ENCODE measurements at regions not wholly inside any gene's neighbourhood (a gene's known extent, or its start where the extent isn't known, plus 50 kb on each side); places are given as distances from the start of the nearest gene placed in this dataset.

DNA sequence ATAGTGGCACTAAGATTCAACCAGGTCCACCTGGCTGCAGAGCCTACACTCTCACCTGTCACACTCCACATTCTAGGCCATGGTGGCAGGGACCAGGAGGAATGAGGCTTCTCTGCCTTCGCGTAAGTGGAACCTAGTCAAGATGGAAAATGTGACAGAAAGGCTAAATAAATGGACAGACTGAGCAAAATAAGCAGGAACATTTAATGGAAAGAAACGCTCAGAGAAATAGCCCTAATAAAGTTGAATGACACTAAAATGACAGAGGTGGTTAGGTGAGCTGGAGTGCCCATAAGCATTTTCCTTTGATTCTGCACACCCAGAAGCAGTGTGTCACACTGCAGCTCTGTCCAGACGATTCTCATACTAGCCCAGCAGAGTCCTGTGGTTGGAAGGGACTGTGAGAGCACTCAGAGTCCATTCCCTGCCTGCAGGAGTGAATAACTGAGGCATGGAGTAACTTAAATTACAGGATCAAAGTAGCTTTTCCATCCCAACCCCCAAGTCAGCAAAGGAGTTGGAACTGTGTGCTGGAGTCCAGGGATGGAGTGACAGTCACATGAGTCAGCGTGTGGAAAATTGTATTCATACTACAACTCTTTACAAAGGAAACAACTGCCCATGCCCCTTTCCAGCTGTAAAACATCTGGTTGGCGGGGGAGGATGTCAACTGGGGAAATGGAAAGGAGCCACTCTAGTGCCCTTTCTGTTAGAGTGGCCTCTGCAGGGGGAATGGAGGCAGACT lies 105.4 kb upstream of the LGALSL start:
- POLR2A ChIA-PET (ENCODE audit: partially characterized antibody): no interaction called here
- DNase-seq: no peak

DNA sequence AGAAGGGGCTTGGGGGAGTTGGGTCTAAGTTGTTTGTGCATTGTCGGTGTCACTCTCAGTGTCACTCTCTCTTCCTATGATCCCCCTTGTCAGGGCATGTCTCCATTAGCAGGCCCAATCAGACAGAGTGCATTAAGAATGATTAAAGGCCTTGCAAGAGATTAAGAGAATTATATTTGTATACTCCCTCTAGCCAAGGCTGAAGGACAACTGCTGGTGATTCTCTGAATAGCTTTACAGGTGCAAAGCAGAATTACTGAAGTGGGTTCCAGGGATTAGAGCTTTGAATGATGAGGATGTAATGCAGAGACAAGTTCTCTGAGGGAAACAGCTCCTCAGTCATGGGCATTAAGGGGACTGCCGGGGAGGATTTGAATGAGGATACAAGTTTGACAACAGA lies 104.8 kb upstream of the LGALSL start:
- Mint-ChIP-seq H3K27me3 (peaks cover 5 to 8% of the 10 kb centered on the region in 2 donors), H3K4me1 (no peaks in the 10 kb centered on the region), H3K4me3 (no peak overlapping the region), H3K9me3 (peaks cover 0 to 15% (median 0%) of the 10 kb centered on the region in 8 donors), H3K27ac (no peak overlapping the region), H3K36me3 (no peaks in the 10 kb centered on the region)
- Histone ChIP-seq H3K9me3 (ENCODE audit: control insufficient read depth in 1 of 2, low read length in 2 of 2) (no peaks in the 10 kb centered on the region), H3K4me1 (ENCODE audit: insufficient read depth, low read length) (no peaks in the 10 kb centered on the region), H3K27me3 (ENCODE audit: insufficient read depth, low read length) (no peaks in the 10 kb centered on the region), H3K36me3 (ENCODE audit: insufficient read depth, low read length) (no peaks in the 10 kb centered on the region), H3K27ac (ENCODE audit: low read depth, low read length) (no peak overlapping the region), H3K4me3 (ENCODE audit: low read length in 2 of 2) (no peak overlapping the region)
- no peak for DNase-seq
- CTCF ChIA-PET (ENCODE audit: partially characterized antibody): interaction anchor here (1.4 kb wide), 1 partner anchor 18 kb away, joined by 6 read pairs; no protein-coding TSS in a partner anchor
- intact Hi-C loops (cut with micrococcal nuclease): no loop called here
- POLR2A ChIA-PET (ENCODE audit: partially characterized antibody): no interaction called here

More for the DNA sequence above, 105.4 kb upstream of the LGALSL start:
- no peaks in the 10 kb centered on the region for H3K36me3 ChIP-seq (ENCODE audit: insufficient read depth, low read length)
- CTCF ChIA-PET (ENCODE audit: partially characterized antibody): interaction anchor here (2.2 kb wide), 1 partner anchor 17 kb away, joined by 7 read pairs; no protein-coding TSS in a partner anchor
- H3K4me1 ChIP-seq (ENCODE audit: insufficient read depth, low read length): no peaks in the 10 kb centered on the region
- Mint-ChIP-seq H3K4me1 (no peaks in the 10 kb centered on the region), H3K27me3 (peaks cover 5 to 8% of the 10 kb centered on the region in 2 donors), H3K27ac (no peak overlapping the region), H3K4me3 (no peak overlapping the region), H3K36me3 (no peaks in the 10 kb centered on the region), H3K9me3 (peaks cover 0 to 15% (median 0%) of the 10 kb centered on the region in 8 donors)
- no peak overlapping the region for H3K27ac ChIP-seq (ENCODE audit: low read depth, low read length)
- H3K9me3 ChIP-seq (ENCODE audit: control insufficient read depth in 1 of 2, low read length in 2 of 2): no peaks in the 10 kb centered on the region
- H3K4me3 ChIP-seq (ENCODE audit: low read length in 2 of 2): no peak overlapping the region
- intact Hi-C loops (cut with micrococcal nuclease): no loop called here
- no peaks in the 10 kb centered on the region for H3K27me3 ChIP-seq (ENCODE audit: insufficient read depth, low read length)

DNA sequence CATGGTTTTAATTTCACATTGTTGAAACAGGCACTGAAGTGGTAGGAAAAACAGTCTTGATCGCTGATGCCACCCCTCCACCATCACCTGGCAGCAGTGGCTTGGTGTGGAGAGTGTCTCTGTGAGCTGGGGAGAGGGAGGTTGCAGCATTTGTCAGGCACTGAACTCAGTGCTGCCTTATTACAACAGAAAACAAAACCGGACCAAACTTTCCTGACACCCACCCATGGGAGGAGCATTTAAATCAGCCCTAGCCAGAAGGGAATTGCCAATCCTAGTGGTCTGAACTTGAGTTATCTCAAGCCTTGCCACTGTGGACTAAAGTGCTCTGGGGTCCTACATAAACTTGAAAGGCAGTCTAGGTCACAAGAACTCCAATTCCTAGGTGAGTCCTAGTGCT lies 103.0 kb upstream of the LGALSL start:
- Mint-ChIP-seq H3K27me3 (peaks cover 5 to 10% of the 10 kb centered on the region in 2 donors), H3K4me3 (no peak overlapping the region), H3K36me3 (no peaks in the 10 kb centered on the region), H3K9me3 (peaks cover 0 to 15% (median 0%) of the 10 kb centered on the region in 8 donors), H3K27ac (no peak overlapping the region), H3K4me1 (no peaks in the 10 kb centered on the region)
- H3K4me3 ChIP-seq (ENCODE audit: low read length in 2 of 2): no peak overlapping the region
- CTCF ChIA-PET (ENCODE audit: partially characterized antibody): no interaction called here
- H3K36me3 ChIP-seq (ENCODE audit: insufficient read depth, low read length): no peaks in the 10 kb centered on the region
- POLR2A ChIA-PET (ENCODE audit: partially characterized antibody): no interaction called here
- no peak for DNase-seq
- H3K4me1 ChIP-seq (ENCODE audit: insufficient read depth, low read length): no peaks in the 10 kb centered on the region
- no peaks in the 10 kb centered on the region for H3K9me3 ChIP-seq (ENCODE audit: control insufficient read depth in 1 of 2, low read length in 2 of 2)
- H3K27ac ChIP-seq (ENCODE audit: low read depth, low read length): no peak overlapping the region
- intact Hi-C loops (cut with micrococcal nuclease): no loop called here
- H3K27me3 ChIP-seq (ENCODE audit: insufficient read depth, low read length): no peaks in the 10 kb centered on the region

DNA sequence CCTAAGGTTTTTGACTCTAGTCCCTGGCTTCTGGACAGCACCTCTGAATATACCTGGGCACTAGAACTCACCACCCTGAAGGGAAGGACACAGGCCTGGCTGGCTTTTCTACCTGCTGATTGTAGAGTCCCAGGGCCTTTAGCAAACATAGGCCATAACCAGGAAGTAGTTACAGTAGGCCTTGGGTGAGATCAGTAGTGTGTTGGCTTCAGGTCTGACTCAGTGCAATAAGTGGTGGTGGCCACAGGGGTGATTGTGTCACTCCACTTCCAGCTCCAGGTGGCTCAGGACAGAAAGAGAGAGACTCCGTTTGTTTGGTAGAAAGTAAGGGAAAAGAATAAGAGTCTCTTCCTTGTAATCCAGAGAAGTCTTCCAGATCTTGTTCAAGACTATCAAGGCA lies 101.7 kb upstream of the LGALSL start:
- intact Hi-C loops (cut with micrococcal nuclease): no loop called here
- CTCF ChIA-PET (ENCODE audit: partially characterized antibody): interaction anchor here (1.7 kb wide), 1 partner anchor 11 kb away, joined by 4 read pairs; no protein-coding TSS in a partner anchor
- no peak for DNase-seq

DNA sequence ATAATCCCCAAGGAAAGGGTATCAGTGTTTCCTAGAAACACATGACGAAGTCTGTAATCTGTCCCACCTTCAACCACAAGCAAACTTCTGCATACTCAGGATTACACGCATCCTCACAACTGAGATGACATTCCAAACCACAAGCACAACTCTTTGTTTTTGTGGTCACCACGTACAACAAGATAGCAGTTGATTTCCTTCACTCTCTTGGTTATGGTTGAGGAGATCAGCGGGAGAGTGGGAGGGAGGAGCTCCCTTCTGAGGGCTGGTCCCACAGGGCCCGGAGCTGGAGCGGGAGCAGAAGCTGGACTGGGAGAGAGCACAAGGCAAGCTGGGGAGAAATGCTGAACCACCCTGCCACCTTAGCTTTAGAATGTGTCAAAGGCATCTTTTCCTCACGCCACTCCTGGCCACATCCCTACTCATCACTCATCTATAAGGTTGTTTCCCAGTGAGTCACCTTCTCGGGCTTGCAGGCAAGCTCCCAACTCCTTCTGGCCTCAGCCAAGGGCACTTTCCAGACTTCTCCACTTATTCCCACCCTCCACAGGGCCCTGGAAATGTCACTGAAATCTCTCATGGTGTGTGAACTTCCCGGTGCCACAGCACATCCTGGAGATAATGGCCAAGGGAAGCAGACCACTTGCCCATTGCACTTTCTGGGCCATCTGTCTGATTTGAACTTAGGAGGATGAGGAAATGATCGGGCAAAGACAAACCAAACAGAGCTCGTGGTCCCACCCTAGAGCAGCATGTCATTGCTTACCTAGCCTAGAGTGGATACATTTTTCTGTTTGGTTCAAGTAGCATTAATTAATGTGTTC lies 98.9 kb upstream of the LGALSL start:
- intact Hi-C loops (cut with micrococcal nuclease): no loop called here
- H3K9me3 Mint-ChIP-seq: peaks cover 0 to 15% (median under 1%) of the 10 kb centered on the region in 8 donors
- H3K4me1 ChIP-seq (ENCODE audit: insufficient read depth, low read length): no peaks in the 10 kb centered on the region

More for the DNA sequence above, 101.7 kb upstream of the LGALSL start:
- H3K4me3 Mint-ChIP-seq: no peak overlapping the region
- peaks cover 0 to 15% (median under 1%) of the 10 kb centered on the region in 8 donors for H3K9me3 Mint-ChIP-seq
- no peak overlapping the region for H3K4me3 ChIP-seq (ENCODE audit: low read length in 2 of 2)
- peaks cover 0 to 3% (median under 1%) of the 10 kb centered on the region in 4 donors for H3K4me1 Mint-ChIP-seq
- POLR2A ChIA-PET (ENCODE audit: partially characterized antibody): no interaction called here
- no peaks in the 10 kb centered on the region for H3K9me3 ChIP-seq (ENCODE audit: control insufficient read depth in 1 of 2, low read length in 2 of 2)
- H3K27ac Mint-ChIP-seq: no peak overlapping the region
- no peak overlapping the region for H3K27ac ChIP-seq (ENCODE audit: low read depth, low read length)
- H3K27me3 Mint-ChIP-seq: peaks cover 7 to 20% of the 10 kb centered on the region in 2 donors
- no peaks in the 10 kb centered on the region for H3K36me3 ChIP-seq (ENCODE audit: insufficient read depth, low read length)
- H3K36me3 Mint-ChIP-seq: no peaks in the 10 kb centered on the region
- H3K27me3 ChIP-seq (ENCODE audit: insufficient read depth, low read length): no peaks in the 10 kb centered on the region
- H3K4me1 ChIP-seq (ENCODE audit: insufficient read depth, low read length): no peaks in the 10 kb centered on the region

DNA sequence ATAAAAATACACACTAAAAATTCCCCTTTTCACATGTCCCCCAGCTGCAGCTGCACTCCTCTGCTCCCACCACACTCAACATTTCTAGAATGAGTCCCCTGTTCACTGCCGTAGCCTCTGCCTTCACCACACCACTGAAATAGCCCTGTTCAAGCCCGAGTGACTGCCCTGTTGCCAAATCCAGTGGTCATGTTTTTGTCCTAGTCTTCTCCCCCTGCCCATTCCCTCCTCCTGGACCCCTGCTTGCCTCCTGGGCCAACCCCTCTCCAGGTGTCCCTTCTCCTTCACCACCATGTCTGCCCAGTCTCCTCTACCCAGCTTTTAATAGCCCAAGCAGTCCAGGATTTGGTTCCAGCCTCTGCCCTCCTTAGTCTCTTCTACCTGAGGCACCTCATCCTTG lies 97.1 kb upstream of the LGALSL start:
- CTCF ChIA-PET (ENCODE audit: partially characterized antibody): no interaction called here
- DNase-seq: no peak
- Histone ChIP-seq H3K9me3 (ENCODE audit: control insufficient read depth in 1 of 2, low read length in 2 of 2) (no peaks in the 10 kb centered on the region), H3K27ac (ENCODE audit: low read depth, low read length) (no peak overlapping the region), H3K36me3 (ENCODE audit: insufficient read depth, low read length) (no peaks in the 10 kb centered on the region), H3K4me3 (ENCODE audit: low read length in 2 of 2) (no peak overlapping the region), H3K4me1 (ENCODE audit: insufficient read depth, low read length) (no peaks in the 10 kb centered on the region), H3K27me3 (ENCODE audit: insufficient read depth, low read length) (no peaks in the 10 kb centered on the region)
- Mint-ChIP-seq H3K4me3 (no peak overlapping the region), H3K27ac (no peak overlapping the region), H3K36me3 (peaks cover 0 to 2% of the 10 kb centered on the region in 2 donors), H3K4me1 (peaks cover 0 to 3% (median under 1%) of the 10 kb centered on the region in 4 donors), H3K9me3 (peaks cover 0 to 15% (median under 1%) of the 10 kb centered on the region in 8 donors), H3K27me3 (peaks cover 10 to 29% of the 10 kb centered on the region in 2 donors)
- intact Hi-C loops (cut with micrococcal nuclease): no loop called here
- POLR2A ChIA-PET (ENCODE audit: partially characterized antibody): no interaction called here

More for the DNA sequence above, 98.9 kb upstream of the LGALSL start:
- H3K4me3 ChIP-seq (ENCODE audit: low read length in 2 of 2): no peak overlapping the region
- Mint-ChIP-seq H3K4me1 (peaks cover 0 to 3% (median under 1%) of the 10 kb centered on the region in 4 donors), H3K27me3 (peaks cover 8 to 32% of the 10 kb centered on the region in 2 donors), H3K4me3 (no peak overlapping the region), H3K36me3 (peaks cover 0 to 2% of the 10 kb centered on the region in 2 donors), H3K27ac (no peak overlapping the region)
- no peak for DNase-seq
- ChIA-PET POLR2A (ENCODE audit: partially characterized antibody) (no interaction called here), CTCF (ENCODE audit: partially characterized antibody) (interaction anchor here (2.8 kb wide), 1 partner anchor 24 kb away, joined by 11 read pairs; no protein-coding TSS in a partner anchor)
- no peaks in the 10 kb centered on the region for H3K9me3 ChIP-seq (ENCODE audit: control insufficient read depth in 1 of 2, low read length in 2 of 2)
- H3K27ac ChIP-seq (ENCODE audit: low read depth, low read length): no peak overlapping the region
- H3K36me3 ChIP-seq (ENCODE audit: insufficient read depth, low read length): no peaks in the 10 kb centered on the region
- H3K27me3 ChIP-seq (ENCODE audit: insufficient read depth, low read length): no peaks in the 10 kb centered on the region

DNA sequence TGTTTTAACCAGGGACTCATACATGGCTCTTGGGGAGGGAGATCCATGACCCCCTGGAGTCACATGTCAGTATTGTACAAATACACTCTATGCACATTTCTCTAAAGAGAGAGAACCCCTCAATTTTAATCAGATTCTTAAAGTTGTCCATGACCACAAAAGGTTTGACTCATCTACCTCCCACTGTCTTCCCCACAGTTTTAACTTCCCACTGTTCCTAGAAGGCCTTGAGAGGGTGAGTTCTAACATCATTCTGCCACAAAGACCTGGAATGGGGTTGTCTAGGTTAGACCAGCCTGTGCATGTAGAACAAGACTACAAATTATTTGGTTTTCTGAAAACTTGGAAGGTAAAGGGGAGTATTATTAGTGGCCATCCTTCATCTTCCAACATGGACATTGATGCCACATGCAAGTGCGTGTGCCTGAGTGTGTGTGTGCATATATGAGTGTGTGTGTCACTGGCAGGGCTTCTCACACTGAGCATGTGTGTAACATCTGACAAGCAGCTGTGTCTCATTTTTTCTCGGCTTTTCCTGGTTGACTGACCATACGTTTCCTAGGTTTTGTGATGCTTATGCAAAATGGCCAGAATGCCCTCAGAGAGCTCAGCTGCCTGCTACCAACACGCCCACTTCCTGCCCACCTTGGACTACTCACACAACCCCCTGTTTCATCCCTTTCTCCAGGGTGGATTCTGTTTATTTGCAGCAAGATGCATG lies 94.6 kb upstream of the LGALSL start:
- no peak overlapping the region for H3K4me3 Mint-ChIP-seq
- peaks cover 0 to 2% (median 0%) of the 10 kb centered on the region in 8 donors for H3K9me3 Mint-ChIP-seq

More for the DNA sequence above, 94.6 kb upstream of the LGALSL start:
- Histone ChIP-seq H3K27me3 (ENCODE audit: insufficient read depth, low read length) (no peaks in the 10 kb centered on the region), H3K4me1 (ENCODE audit: insufficient read depth, low read length) (no peaks in the 10 kb centered on the region), H3K9me3 (ENCODE audit: control insufficient read depth in 1 of 2, low read length in 2 of 2) (no peaks in the 10 kb centered on the region), H3K36me3 (ENCODE audit: insufficient read depth, low read length) (no peaks in the 10 kb centered on the region), H3K27ac (ENCODE audit: low read depth, low read length) (no peak overlapping the region), H3K4me3 (ENCODE audit: low read length in 2 of 2) (no peak overlapping the region)
- Mint-ChIP-seq H3K27me3 (peaks cover 10 to 31% of the 10 kb centered on the region in 2 donors), H3K36me3 (peaks cover 0 to 2% of the 10 kb centered on the region in 2 donors), H3K4me1 (peaks cover 0 to 3% (median under 1%) of the 10 kb centered on the region in 4 donors), H3K27ac (no peak overlapping the region)
- ChIA-PET CTCF (ENCODE audit: partially characterized antibody) (no interaction called here), POLR2A (ENCODE audit: partially characterized antibody) (no interaction called here)
- intact Hi-C loops (cut with micrococcal nuclease): no loop called here
- DNase-seq: no peak
